Astrocyte (in vitro differentiated cells and primary cell): ENCODE measurements at regions not wholly inside any gene's neighbourhood (a gene's known extent, or its start where the extent isn't known, plus 50 kb on each side); places are given as distances from the start of the nearest gene placed in this dataset.

Experiments
- CTCF ChIP-seq: IDR thresholded peaks from 2 replicates; pipeline ENCODE4 v1.5.1; 2011; ENCODE audit warnings: low read depth, mild to moderate bottlenecking, inconsistent platforms, low read length, moderate library complexity; ENCODE audit not compliant: insufficient read depth
- EZH2 ChIP-seq: IDR thresholded peaks from 2 replicates; pipeline ENCODE4 v1.6.1; 2012; ENCODE audit warnings: mild to moderate bottlenecking, low read length, inconsistent platforms; ENCODE audit not compliant: insufficient read depth

GRCh38 chr18:26646901-26647300 is 98.5 kb upstream of the KCTD1 start:
- TF ChIP-seq CTCF (no peak), EZH2 (no peak)
